ENCODE measurements at regions not wholly inside any gene's neighbourhood (a gene's known extent, or its start where the extent isn't known, plus 50 kb on each side); places are given as distances from the start of the nearest gene placed in this dataset.

DNA sequence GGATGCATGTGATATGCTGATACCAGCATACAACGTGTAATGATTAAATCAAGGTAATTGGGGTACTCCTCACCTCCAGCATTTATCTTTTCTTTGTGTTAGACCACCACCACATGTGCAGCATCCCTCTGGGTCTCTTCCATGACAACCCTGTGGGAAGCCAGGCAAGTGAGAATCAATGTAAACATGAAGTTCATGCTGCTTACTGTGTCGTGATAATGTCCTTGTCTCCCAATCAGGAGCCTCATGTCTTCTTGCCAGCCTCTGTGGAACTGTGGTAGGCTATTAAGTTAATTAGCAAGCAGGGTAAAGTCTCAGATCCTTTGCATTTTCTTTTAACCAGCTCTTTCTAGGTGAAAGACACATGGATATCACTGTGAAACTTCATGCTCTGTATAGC is 126.7 kb downstream of the TES start:
- TF ChIP-seq ZNF24 (tag by site-specific recombination; IDR thresholded peaks at IDR 0.05) (no peak), ZFP37 (tag by site-specific recombination; IDR thresholded peaks at IDR 0.05) (no peak), ZNF292 (tag by site-specific recombination; IDR thresholded peaks at IDR 0.05; ENCODE audit: borderline replicate concordance, low read depth) (no peak), TCF7L2 (IDR thresholded peaks at IDR 0.05; ENCODE audit: borderline replicate concordance, low read depth, low read length) (no peak), MYNN (tag by site-specific recombination; IDR thresholded peaks at IDR 0.05; ENCODE audit: borderline replicate concordance) (no peak), ZNF670 (tag by site-specific recombination; IDR thresholded peaks at IDR 0.05; ENCODE audit: low read depth) (no peak), HOXA7 (CRISPR knock-in tag; IDR thresholded peaks at IDR 0.05; ENCODE audit: borderline replicate concordance) (no peak), ZSCAN23 (tag by site-specific recombination; IDR thresholded peaks at IDR 0.05) (no peak), MZF1 (tag by site-specific recombination; IDR thresholded peaks at IDR 0.05; ENCODE audit: borderline replicate concordance) (no peak), ZNF274 (IDR thresholded peaks at IDR 0.05; ENCODE audit: low read length) (no peak), ZNF274 (tag by site-specific recombination; IDR thresholded peaks at IDR 0.05; ENCODE audit: borderline replicate concordance) (no peak), ZNF23 (tag by site-specific recombination; IDR thresholded peaks at IDR 0.05; ENCODE audit: borderline replicate concordance) (no peak)
- TF ChIP-seq, protein P1, sequence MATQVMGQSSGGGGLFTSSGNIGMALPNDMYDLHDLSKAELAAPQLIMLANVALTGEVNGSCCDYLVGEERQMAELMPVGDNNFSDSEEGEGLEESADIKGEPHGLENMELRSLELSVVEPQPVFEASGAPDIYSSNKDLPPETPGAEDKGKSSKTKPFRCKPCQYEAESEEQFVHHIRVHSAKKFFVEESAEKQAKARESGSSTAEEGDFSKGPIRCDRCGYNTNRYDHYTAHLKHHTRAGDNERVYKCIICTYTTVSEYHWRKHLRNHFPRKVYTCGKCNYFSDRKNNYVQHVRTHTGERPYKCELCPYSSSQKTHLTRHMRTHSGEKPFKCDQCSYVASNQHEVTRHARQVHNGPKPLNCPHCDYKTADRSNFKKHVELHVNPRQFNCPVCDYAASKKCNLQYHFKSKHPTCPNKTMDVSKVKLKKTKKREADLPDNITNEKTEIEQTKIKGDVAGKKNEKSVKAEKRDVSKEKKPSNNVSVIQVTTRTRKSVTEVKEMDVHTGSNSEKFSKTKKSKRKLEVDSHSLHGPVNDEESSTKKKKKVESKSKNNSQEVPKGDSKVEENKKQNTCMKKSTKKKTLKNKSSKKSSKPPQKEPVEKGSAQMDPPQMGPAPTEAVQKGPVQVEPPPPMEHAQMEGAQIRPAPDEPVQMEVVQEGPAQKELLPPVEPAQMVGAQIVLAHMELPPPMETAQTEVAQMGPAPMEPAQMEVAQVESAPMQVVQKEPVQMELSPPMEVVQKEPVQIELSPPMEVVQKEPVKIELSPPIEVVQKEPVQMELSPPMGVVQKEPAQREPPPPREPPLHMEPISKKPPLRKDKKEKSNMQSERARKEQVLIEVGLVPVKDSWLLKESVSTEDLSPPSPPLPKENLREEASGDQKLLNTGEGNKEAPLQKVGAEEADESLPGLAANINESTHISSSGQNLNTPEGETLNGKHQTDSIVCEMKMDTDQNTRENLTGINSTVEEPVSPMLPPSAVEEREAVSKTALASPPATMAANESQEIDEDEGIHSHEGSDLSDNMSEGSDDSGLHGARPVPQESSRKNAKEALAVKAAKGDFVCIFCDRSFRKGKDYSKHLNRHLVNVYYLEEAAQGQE (tag by site-specific recombination; IDR thresholded peaks at IDR 0.05), result no peak
- TF ChIP-seq, protein P2, sequence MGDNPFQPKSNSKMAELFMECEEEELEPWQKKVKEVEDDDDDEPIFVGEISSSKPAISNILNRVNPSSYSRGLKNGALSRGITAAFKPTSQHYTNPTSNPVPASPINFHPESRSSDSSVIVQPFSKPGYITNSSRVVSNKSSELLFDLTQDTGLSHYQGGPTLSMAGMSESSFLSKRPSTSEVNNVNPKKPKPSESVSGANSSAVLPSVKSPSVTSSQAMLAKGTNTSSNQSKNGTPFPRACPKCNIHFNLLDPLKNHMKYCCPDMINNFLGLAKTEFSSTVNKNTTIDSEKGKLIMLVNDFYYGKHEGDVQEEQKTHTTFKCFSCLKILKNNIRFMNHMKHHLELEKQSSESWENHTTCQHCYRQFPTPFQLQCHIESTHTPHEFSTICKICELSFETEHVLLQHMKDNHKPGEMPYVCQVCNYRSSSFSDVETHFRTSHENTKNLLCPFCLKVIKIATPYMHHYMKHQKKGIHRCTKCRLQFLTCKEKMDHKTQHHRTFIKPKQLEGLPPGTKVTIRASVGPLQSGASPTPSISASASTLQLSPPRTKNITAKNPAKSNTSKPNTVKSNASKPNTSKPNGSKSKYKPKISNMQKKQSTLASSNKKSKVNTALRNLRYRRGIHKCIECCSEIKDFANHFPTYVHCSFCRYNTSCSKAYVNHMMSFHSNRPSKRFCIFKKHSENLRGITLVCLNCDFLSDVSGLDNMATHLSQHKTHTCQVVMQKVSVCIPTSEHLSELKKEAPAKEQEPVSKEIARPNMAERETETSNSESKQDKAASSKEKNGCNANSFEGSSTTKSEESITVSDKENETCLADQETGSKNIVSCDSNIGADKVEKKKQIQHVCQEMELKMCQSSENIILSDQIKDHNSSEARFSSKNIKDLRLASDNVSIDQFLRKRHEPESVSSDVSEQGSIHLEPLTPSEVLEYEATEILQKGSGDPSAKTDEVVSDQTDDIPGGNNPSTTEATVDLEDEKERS (tag by site-specific recombination; IDR thresholded peaks at IDR 0.05), result no peak
- TF ChIP-seq, protein P3, sequence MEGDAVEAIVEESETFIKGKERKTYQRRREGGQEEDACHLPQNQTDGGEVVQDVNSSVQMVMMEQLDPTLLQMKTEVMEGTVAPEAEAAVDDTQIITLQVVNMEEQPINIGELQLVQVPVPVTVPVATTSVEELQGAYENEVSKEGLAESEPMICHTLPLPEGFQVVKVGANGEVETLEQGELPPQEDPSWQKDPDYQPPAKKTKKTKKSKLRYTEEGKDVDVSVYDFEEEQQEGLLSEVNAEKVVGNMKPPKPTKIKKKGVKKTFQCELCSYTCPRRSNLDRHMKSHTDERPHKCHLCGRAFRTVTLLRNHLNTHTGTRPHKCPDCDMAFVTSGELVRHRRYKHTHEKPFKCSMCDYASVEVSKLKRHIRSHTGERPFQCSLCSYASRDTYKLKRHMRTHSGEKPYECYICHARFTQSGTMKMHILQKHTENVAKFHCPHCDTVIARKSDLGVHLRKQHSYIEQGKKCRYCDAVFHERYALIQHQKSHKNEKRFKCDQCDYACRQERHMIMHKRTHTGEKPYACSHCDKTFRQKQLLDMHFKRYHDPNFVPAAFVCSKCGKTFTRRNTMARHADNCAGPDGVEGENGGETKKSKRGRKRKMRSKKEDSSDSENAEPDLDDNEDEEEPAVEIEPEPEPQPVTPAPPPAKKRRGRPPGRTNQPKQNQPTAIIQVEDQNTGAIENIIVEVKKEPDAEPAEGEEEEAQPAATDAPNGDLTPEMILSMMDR (tag by site-specific recombination; IDR thresholded peaks at IDR 0.05), result no peak
